Stimulated activated naive CD8-positive, alpha-beta T cell treated with anti-CD3 and anti-CD28 coated beads, Interleukin-15, Interleukin-2, amounts not matched to agents 100 ng/mL and 50 ng/mL, for 24 hours (primary cell): ENCODE measurements at regions not wholly inside any gene's neighbourhood (a gene's known extent, or its start where the extent isn't known, plus 50 kb on each side); places are given as distances from the start of the nearest gene placed in this dataset.

Source experiments
- H3K27ac Mint-ChIP-seq: one replicate; pipeline ENCODE4 v1.8.0; 2021; ENCODE audit warnings: mild to moderate bottlenecking, mixed read lengths
- H3K27me3 Mint-ChIP-seq: one replicate; pipeline ENCODE4 v1.8.0; 2021; ENCODE audit warnings: mixed read lengths
- H3K36me3 Mint-ChIP-seq: one replicate; pipeline ENCODE4 v1.8.0; 2021; ENCODE audit warnings: low read depth, mixed read lengths
- H3K4me1 Mint-ChIP-seq: one replicate; pipeline ENCODE4 v1.8.0; 2021; ENCODE audit warnings: low read depth, mixed read lengths
- H3K4me3 Mint-ChIP-seq: one replicate; pipeline ENCODE4 v1.8.0; 2021; ENCODE audit warnings: mild to moderate bottlenecking, mixed read lengths
- H3K9me3 Mint-ChIP-seq: one replicate; pipeline ENCODE4 v1.8.0; 2021; ENCODE audit warnings: mixed read lengths

DNA sequence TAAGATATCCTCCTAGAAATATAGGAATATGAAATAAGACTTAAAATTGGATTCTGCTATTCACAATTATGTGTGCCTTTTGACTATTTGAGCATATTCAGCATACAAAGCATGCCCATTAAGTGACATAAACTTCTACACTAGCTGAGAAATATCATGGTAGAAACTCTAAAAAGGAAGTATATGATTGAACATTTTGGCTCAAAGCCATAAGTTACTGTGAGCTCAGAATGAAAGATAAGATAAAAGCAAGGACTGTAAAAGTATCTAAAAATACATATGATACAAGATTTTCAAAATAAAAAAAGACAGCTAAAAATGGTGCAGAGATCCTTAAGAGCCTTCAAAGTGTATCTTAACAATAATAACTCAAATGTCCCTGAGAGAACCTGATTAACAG lies 340.5 kb upstream of the SLC39A10 start:
- H3K9me3 Mint-ChIP-seq, result no peaks in the 10 kb centered on the region
- H3K27me3 Mint-ChIP-seq, result no peaks in the 10 kb centered on the region
- H3K36me3 Mint-ChIP-seq, result no peaks in the 10 kb centered on the region
- H3K27ac Mint-ChIP-seq, result no peak overlapping the region
- H3K4me3 Mint-ChIP-seq, result no peak overlapping the region
- no peaks in the 10 kb centered on the region for H3K4me1 Mint-ChIP-seq

GRCh38 chr2:195313962-195314361 lies 343.1 kb upstream of the SLC39A10 start:
- no peaks in the 10 kb centered on the region for H3K27me3 Mint-ChIP-seq
- no peak overlapping the region for H3K4me3 Mint-ChIP-seq
- no peaks in the 10 kb centered on the region for H3K36me3 Mint-ChIP-seq
- H3K9me3 Mint-ChIP-seq, result no peaks in the 10 kb centered on the region
- H3K27ac Mint-ChIP-seq, result no peak overlapping the region
- no peaks in the 10 kb centered on the region for H3K4me1 Mint-ChIP-seq

DNA sequence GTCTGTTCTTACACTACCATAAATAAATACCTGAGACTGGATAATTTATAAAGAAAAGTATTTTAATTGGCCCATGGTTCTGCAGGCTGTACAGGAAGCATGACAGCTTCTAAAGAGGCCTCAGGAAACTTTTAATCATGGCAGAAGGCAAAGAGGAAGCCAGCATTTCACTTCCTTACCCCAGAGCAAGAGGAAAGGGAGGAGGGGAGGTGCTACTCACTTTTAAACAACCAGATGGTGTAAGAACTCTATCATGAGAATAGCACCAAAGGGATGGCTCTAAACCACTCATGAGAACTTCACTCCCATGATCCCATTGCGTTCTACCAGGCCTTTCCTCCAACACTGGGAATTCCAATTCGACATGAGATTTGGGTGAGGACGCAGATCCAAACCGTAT lies 344.4 kb upstream of the SLC39A10 start:
- H3K9me3 Mint-ChIP-seq, result no peaks in the 10 kb centered on the region
- H3K36me3 Mint-ChIP-seq, result no peaks in the 10 kb centered on the region
- no peak overlapping the region for H3K4me3 Mint-ChIP-seq
- no peak overlapping the region for H3K27ac Mint-ChIP-seq
- H3K4me1 Mint-ChIP-seq, result no peaks in the 10 kb centered on the region
- H3K27me3 Mint-ChIP-seq, result no peaks in the 10 kb centered on the region

- H3K4me3 Mint-ChIP-seq, result no peak overlapping the region
- H3K4me1 Mint-ChIP-seq, result no peaks in the 10 kb centered on the region
- no peaks in the 10 kb centered on the region for H3K27me3 Mint-ChIP-seq
- no peak overlapping the region for H3K27ac Mint-ChIP-seq
- H3K9me3 Mint-ChIP-seq, result no peaks in the 10 kb centered on the region
- H3K36me3 Mint-ChIP-seq, result no peaks in the 10 kb centered on the region
Measured at GRCh38 chr2:195308163-195308562, 348.9 kb upstream of the SLC39A10 start.

- H3K4me1 Mint-ChIP-seq, result no peaks in the 10 kb centered on the region
- H3K9me3 Mint-ChIP-seq, result no peaks in the 10 kb centered on the region
- H3K27me3 Mint-ChIP-seq, result no peaks in the 10 kb centered on the region
- no peaks in the 10 kb centered on the region for H3K36me3 Mint-ChIP-seq
- H3K4me3 Mint-ChIP-seq, result no peak overlapping the region
- H3K27ac Mint-ChIP-seq, result no peak overlapping the region
Measured at GRCh38 chr2:195307751-195308150, 349.3 kb upstream of the SLC39A10 start.

DNA sequence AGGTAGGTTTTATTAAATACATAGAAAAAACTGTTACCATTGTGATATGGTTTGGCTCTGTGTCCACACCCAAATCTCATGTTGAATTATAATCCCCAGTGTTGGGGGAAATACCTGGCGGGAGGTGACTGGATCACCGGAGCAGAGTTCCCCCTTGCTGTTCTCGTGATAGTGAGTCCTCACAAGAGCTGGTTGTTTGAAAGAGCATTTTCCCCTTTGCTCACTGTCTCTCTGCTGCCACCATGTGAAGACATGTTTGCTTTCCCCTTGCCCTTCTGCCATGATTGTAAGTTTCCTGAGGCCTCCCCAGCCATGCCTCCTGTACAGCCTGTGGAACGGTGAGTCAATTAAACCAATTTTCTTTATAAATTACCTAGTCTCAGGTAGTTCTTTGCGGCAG lies 352.7 kb upstream of the SLC39A10 start:
- H3K4me1 Mint-ChIP-seq, result no peaks in the 10 kb centered on the region
- no peak overlapping the region for H3K27ac Mint-ChIP-seq
- H3K27me3 Mint-ChIP-seq, result no peaks in the 10 kb centered on the region
- no peak overlapping the region for H3K4me3 Mint-ChIP-seq
- no peaks in the 10 kb centered on the region for H3K9me3 Mint-ChIP-seq
- no peaks in the 10 kb centered on the region for H3K36me3 Mint-ChIP-seq

GRCh38 chr2:195300631-195301030 lies 356.4 kb upstream of the SLC39A10 start:
- Mint-ChIP-seq H3K4me3 (no peak overlapping the region), H3K9me3 (no peaks in the 10 kb centered on the region), H3K27ac (no peak overlapping the region), H3K27me3 (no peaks in the 10 kb centered on the region), H3K4me1 (no peaks in the 10 kb centered on the region), H3K36me3 (no peaks in the 10 kb centered on the region)

GRCh38 chr2:195299600-195299999 lies 357.4 kb upstream of the SLC39A10 start:
- Mint-ChIP-seq H3K27ac (no peak overlapping the region), H3K4me1 (no peaks in the 10 kb centered on the region)

DNA sequence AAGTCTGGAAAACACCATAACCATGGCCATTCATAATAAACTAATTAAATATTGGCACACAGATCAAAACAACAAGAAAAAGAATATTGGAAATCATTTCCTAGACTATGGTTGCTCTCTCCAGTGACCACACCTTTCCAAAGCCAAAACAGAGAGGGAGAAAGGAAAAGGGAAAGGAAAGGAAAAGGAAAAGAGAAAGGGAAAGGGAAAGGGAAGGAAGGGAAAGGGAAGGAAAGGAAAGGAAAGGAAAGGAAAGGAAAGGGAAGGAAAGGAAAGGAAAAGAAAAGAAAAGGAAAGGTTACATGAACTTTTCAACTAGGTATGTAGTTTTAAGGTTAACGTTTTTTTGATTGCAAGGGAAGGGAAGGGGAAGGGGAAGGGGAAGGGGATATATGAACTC lies 360.5 kb upstream of the SLC39A10 start:
- Mint-ChIP-seq H3K27ac (no peak overlapping the region), H3K27me3 (no peaks in the 10 kb centered on the region), H3K9me3 (peaks cover 9% of the 10 kb centered on the region), H3K4me3 (no peak overlapping the region), H3K36me3 (no peaks in the 10 kb centered on the region), H3K4me1 (no peaks in the 10 kb centered on the region)

More at GRCh38 chr2:195299600-195299999, 357.4 kb upstream of the SLC39A10 start:
- Mint-ChIP-seq H3K9me3 (no peaks in the 10 kb centered on the region), H3K36me3 (no peaks in the 10 kb centered on the region), H3K4me3 (no peak overlapping the region), H3K27me3 (no peaks in the 10 kb centered on the region)

DNA sequence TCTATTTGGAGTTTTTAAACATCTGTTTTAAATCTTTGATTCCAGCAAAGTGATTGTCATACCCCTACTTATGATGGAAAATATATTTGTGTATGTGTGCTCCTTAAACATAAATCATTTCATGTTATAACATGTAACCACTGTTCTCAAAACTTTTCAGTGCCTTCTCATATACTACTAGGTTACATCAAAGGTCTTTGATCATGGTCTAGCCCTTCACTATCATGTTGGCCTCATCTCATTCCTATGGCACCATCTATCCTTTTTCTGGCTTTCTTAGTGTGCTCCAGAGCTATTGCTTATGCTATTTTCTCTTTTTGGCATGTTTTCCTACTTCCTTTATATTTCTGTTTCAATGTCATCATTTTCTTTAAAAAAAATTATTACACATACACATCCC lies 367.9 kb upstream of the SLC39A10 start:
- Mint-ChIP-seq H3K4me3 (no peak overlapping the region), H3K36me3 (no peaks in the 10 kb centered on the region), H3K9me3 (peaks cover 6% of the 10 kb centered on the region), H3K27ac (no peak overlapping the region), H3K27me3 (no peaks in the 10 kb centered on the region), H3K4me1 (no peaks in the 10 kb centered on the region)

GRCh38 chr2:195279840-195280427 lies 377.1 kb upstream of the SLC39A10 start:
- no peaks in the 10 kb centered on the region for H3K36me3 Mint-ChIP-seq
- H3K4me3 Mint-ChIP-seq, result no peak overlapping the region
- no peaks in the 10 kb centered on the region for H3K4me1 Mint-ChIP-seq
- H3K9me3 Mint-ChIP-seq, result no peaks in the 10 kb centered on the region
- no peak overlapping the region for H3K27ac Mint-ChIP-seq
- H3K27me3 Mint-ChIP-seq, result no peaks in the 10 kb centered on the region

- no peaks in the 10 kb centered on the region for H3K4me1 Mint-ChIP-seq
- H3K27me3 Mint-ChIP-seq, result no peaks in the 10 kb centered on the region
- H3K36me3 Mint-ChIP-seq, result no peaks in the 10 kb centered on the region
- H3K9me3 Mint-ChIP-seq, result peaks cover 5% of the 10 kb centered on the region
- no peak overlapping the region for H3K4me3 Mint-ChIP-seq
- H3K27ac Mint-ChIP-seq, result no peak overlapping the region
Measured at GRCh38 chr2:195270466-195271039, 386.5 kb upstream of the SLC39A10 start.

- Mint-ChIP-seq H3K27me3 (no peaks in the 10 kb centered on the region), H3K36me3 (no peaks in the 10 kb centered on the region), H3K27ac (no peak overlapping the region)
Measured at GRCh38 chr2:195269220-195269619, 387.8 kb upstream of the SLC39A10 start.

GRCh38 chr2:195257979-195258378 lies 399.0 kb upstream of the SLC39A10 start:
- no peak overlapping the region for H3K27ac Mint-ChIP-seq
- H3K9me3 Mint-ChIP-seq, result peaks cover 3% of the 10 kb centered on the region
- no peaks in the 10 kb centered on the region for H3K36me3 Mint-ChIP-seq
- no peaks in the 10 kb centered on the region for H3K27me3 Mint-ChIP-seq
- H3K4me1 Mint-ChIP-seq, result no peaks in the 10 kb centered on the region
- no peak overlapping the region for H3K4me3 Mint-ChIP-seq

More at GRCh38 chr2:195269220-195269619, 387.8 kb upstream of the SLC39A10 start:
- no peak overlapping the region for H3K4me3 Mint-ChIP-seq
- H3K4me1 Mint-ChIP-seq, result no peaks in the 10 kb centered on the region
- peaks cover 5% of the 10 kb centered on the region for H3K9me3 Mint-ChIP-seq

GRCh38 chr2:195252018-195252417 lies 405.0 kb upstream of the SLC39A10 start:
- Mint-ChIP-seq H3K36me3 (no peaks in the 10 kb centered on the region), H3K27me3 (no peaks in the 10 kb centered on the region), H3K4me1 (no peaks in the 10 kb centered on the region), H3K27ac (no peak overlapping the region), H3K4me3 (no peak overlapping the region), H3K9me3 (peaks cover 10% of the 10 kb centered on the region)

GRCh38 chr2:195251214-195251613 lies 405.8 kb upstream of the SLC39A10 start:
- no peak overlapping the region for H3K4me3 Mint-ChIP-seq
- no peaks in the 10 kb centered on the region for H3K4me1 Mint-ChIP-seq
- peaks cover 12% of the 10 kb centered on the region for H3K9me3 Mint-ChIP-seq
- H3K27ac Mint-ChIP-seq, result no peak overlapping the region
- no peaks in the 10 kb centered on the region for H3K36me3 Mint-ChIP-seq
- no peaks in the 10 kb centered on the region for H3K27me3 Mint-ChIP-seq
